Suprapubic skin (tissue), 3 donors: ENCODE measurements at regions not wholly inside any gene's neighbourhood (a gene's known extent, or its start where the extent isn't known, plus 50 kb on each side); places are given as distances from the start of the nearest gene placed in this dataset.

Experiments used
- CTCF ChIP-seq, 2 donors: fragments of 200-600 bp in 1 of 2; fragments of 450-650 bp in 1 of 2; sonication (generic) in 1 of 2; IDR thresholded peaks; one replicate each; pipeline ENCODE4 v1.5.1; 2016 to 2019; ENCODE audit warnings: antibody characterized with exemption in 2 of 2, mild to moderate bottlenecking in 1 of 2, moderate library complexity in 1 of 2
- EP300 ChIP-seq: sonication (generic); formaldehyde crosslinking; IDR thresholded peaks from one replicate; pipeline ENCODE4 v1.6.1; 2017; ENCODE audit warnings: antibody characterized with exemption

- no peak for TF ChIP-seq CTCF (IDR thresholded peaks at IDR 0.05)
- TF ChIP-seq EP300, result no peak
Measured at GRCh38 chrX:99468993-99469392, 941.1 kb downstream of the PCDH19 start.
